T-helper 2 cell treated with Interferon-gamma antibody and Interleukin-4, amounts not matched to agents 5 μg/mL and 100 μg/mL, for 36 hours (primary cell): ENCODE measurements at regions not wholly inside any gene's neighbourhood (a gene's known extent, or its start where the extent isn't known, plus 50 kb on each side); places are given as distances from the start of the nearest gene placed in this dataset.
"Not testable (repeated sequence)": the region's sequence is repeated elsewhere in the genome, so short reads cannot be mapped to it uniquely, and the experiment has no call there.

Source experiments
- DNase-seq: peaks from one replicate; pipeline ENCODE4 v3.0.0; 2021; ENCODE audit warnings: low spot score
- H3K27ac Mint-ChIP-seq: one replicate; pipeline ENCODE4 v1.8.0; 2021; ENCODE audit warnings: mild to moderate bottlenecking, mixed read lengths
- H3K27me3 Mint-ChIP-seq: one replicate; pipeline ENCODE4 v1.8.0; 2021; ENCODE audit warnings: low read depth, mixed read lengths
- H3K36me3 Mint-ChIP-seq: one replicate; pipeline ENCODE4 v1.8.0; 2021; ENCODE audit warnings: low read depth, mixed read lengths
- H3K4me1 Mint-ChIP-seq: one replicate; pipeline ENCODE4 v1.8.0; 2021; ENCODE audit warnings: low read depth, mixed read lengths
- H3K4me3 Mint-ChIP-seq: one replicate; pipeline ENCODE4 v1.8.0; 2022; ENCODE audit warnings: mild to moderate bottlenecking, moderate library complexity, mixed read lengths
- H3K9me3 Mint-ChIP-seq: one replicate; pipeline ENCODE4 v1.8.0; 2021; ENCODE audit warnings: mixed read lengths

DNA sequence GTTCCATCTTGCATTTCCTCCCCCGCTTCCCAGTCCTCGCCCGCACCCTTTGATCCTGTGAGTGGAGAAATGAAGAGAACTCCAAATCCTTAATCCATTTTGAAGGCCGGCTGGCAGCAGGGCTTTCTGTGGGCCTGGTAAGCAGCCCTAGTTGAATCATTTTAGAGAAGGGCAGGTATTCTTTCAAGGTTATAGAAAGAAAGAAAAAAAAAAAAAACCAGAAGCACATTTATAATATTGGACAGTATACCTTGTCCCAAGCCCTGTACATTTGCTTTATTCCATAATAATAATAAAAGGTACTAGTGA lies 103.7 kb downstream of the PROP1 start:
- H3K9me3 Mint-ChIP-seq, H3K27ac Mint-ChIP-seq, H3K36me3 Mint-ChIP-seq, H3K4me3 Mint-ChIP-seq, H3K4me1 Mint-ChIP-seq, H3K27me3 Mint-ChIP-seq, DNase-seq: not testable (repeated sequence)

DNA sequence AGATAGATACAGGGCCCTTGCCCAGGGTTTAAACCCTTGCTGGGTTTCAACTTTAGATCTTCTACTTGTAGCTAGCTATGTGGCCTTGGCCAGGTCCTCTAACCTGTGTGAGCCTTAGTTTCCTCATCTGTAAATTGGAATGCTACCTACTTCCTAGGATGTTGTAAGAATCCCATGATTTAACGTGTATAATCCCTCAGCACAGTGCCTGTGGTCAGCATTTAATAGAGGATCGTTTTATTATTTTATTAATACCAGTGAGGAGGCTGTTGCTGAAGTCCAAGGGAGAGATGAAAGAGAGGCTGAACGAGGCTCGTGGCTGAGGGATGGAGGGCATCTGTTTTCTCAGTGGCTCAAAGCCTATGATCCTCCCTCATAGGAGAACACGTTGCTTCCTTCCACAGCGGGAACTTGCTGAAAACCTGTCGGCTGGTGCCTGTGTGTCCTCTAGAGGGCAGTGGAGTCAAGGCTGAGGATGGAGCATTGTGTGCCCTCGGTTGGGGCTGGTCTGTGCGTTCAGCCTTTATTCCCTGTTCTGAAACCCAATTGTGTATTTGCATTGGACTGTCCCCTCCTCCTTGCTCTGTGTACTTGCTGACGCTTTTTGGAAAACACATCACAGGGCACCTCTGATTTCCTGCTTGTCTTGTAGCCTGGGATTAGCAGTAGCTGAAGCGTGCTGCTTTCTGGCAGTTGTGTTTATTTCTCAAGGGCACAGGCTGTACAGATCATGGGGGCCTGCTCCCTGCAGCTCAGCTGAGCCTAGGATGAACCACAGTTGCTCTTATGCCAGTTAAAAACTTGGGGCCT lies 104.3 kb downstream of the PROP1 start:
- H3K4me1 Mint-ChIP-seq, H3K27me3 Mint-ChIP-seq, H3K36me3 Mint-ChIP-seq, H3K27ac Mint-ChIP-seq, H3K9me3 Mint-ChIP-seq, DNase-seq, H3K4me3 Mint-ChIP-seq: not testable (repeated sequence)

DNA sequence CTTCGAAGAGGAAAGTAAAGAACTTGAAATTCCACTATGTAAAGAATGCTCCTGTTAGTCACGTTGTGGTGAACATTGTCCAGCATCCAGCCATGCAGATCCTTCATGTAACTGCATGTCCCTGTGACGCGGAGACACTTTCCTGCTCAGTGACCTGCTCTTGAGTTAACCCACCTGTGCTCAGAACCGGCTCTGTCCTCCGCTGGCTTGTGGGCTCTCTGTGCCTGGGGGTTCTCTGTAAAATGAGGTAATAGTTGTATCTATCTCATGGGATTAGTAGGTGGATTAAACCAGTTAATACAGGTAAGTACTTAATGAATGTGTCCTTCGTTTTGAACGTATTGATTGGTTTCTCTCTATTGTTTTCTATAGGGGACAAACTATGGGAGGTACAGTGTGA lies 100.6 kb upstream of the FAM153A start:
- not testable (repeated sequence) for H3K4me3 Mint-ChIP-seq, H3K36me3 Mint-ChIP-seq

DNA sequence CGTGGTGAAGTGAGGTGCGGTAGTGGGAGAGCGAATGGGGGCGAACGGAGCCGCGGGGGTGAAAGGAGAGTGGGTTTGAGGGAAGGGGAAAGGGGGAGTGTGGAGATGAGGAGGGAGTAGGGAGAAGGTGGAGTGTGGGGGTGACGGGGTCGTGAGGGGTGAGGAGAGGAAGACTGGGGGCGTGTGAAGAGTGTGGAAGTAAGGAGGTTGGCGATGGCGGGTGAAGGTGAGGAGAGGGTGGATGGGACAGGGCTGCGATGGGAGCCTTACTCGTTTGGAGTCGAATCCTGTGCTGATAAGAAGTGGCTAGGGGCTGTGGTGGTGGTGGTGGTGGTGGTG lies 93.2 kb upstream of the FAM153A start:
- not testable (repeated sequence) for H3K4me1 Mint-ChIP-seq, DNase-seq, H3K36me3 Mint-ChIP-seq, H3K27me3 Mint-ChIP-seq, H3K9me3 Mint-ChIP-seq
- H3K27ac Mint-ChIP-seq: peak overlapping the region; percentile 68
- peak overlapping the region; percentile 92 for H3K4me3 Mint-ChIP-seq

More for the DNA sequence above, 100.6 kb upstream of the FAM153A start:
- not testable (repeated sequence) for H3K27ac Mint-ChIP-seq, DNase-seq, H3K27me3 Mint-ChIP-seq, H3K4me1 Mint-ChIP-seq, H3K9me3 Mint-ChIP-seq

DNA sequence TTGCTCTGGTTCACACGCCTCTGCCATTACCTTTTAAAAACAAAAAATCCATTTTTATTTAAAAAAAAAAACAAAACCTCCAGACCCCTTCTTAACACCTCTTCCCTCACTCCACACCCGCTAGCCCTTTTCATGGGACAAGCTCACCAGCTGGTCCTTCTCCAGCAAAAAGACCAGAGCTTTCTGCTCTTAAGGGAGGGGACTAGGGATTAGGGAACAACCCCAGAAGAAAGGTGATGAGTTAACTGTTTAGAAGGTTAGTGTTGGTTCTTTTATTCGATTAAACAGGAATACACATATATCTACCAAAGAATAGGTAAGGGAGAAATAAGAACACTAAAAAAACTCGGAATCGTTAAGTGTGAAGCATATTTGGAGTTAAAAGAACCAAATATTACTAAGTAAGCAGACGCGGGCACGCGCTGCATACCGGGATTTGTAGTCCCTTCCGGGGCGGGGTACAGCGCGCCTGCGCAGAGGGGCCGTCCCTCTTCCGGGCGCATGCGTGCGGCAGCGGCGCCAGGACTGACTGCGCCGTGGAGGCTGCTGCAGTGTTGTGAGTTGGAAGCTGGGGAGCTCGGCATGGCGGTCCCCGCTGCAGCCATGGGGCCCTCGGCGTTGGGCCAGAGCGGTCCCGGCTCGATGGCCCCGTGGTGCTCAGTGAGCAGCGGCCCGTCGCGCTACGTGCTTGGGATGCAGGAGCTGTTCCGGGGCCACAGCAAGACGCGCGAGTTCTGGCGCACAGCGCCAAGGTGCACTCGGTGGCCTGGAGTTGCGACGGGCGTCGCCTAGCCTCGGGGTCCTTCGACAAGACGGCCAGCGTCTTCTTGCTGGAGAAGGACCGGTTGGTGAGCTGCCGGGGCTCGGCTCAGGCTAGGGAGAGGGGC lies 92.6 kb upstream of the FAM153A start:
- DNase-seq, H3K4me1 Mint-ChIP-seq, H3K27me3 Mint-ChIP-seq, H3K9me3 Mint-ChIP-seq, H3K36me3 Mint-ChIP-seq, H3K27ac Mint-ChIP-seq: not testable (repeated sequence)
- H3K4me3 Mint-ChIP-seq: peak overlapping the region; percentile 77

DNA sequence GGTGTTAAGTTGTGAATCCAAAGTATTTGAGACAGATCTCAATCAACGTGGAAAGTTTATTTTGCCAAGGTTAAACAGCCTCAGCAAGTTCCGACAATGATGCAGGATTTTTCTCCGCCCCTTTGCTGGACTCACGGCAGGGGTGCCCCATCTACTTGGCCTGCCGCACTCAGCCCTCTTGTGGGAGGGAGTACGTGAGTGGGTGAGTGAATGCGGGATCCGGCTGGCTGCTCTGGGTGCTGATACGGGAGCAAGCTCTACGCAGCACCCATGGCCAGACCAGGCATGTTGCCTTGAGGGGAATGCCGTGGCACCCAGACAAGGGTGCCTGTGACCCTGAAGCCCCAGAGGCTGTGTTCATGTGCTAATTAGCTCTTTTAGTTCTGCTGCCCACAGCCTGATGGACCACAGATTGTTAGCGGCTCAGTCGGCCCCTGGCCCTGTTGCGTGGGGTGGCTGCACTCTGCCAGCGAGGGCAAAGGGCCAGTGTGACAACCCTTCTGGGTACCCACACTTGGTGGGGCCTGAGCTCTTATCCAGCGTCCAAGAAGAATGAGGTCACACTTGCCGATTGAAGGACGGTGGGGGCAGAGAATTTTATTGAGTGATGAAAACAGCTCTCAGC lies 81.2 kb upstream of the FAM153A start:
- not testable (repeated sequence) for H3K27ac Mint-ChIP-seq, H3K9me3 Mint-ChIP-seq

DNA sequence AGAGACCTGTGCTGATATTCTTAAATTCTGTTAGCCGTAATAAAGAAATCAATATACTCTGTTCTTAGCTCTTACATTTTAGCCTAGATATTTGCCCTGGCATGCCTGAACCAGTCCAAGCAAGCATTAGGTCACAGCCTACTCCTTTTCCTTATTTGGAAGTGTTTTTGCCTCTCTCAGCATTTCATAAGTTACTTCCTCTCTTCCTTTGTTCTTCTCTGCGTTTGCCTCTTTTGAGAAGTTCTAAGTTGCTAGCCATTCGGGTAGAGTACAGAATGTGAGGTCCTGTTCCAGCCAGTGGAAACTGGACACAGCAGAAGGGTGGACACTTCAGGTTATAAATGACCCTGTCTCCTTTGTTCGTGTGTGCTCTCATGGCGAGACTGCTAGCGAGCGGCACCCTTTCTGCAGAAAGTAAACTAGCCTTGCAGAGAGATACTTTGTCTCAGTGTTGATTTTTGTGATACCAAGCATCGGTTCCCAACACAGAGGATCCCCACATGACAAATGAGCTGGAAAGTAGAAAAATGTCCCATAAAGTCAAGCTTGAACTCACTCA lies 75.0 kb upstream of the FAM153A start:
- H3K9me3 Mint-ChIP-seq, H3K27ac Mint-ChIP-seq, H3K4me3 Mint-ChIP-seq, H3K27me3 Mint-ChIP-seq, H3K36me3 Mint-ChIP-seq, DNase-seq, H3K4me1 Mint-ChIP-seq: not testable (repeated sequence)

More for the DNA sequence above, 81.2 kb upstream of the FAM153A start:
- H3K36me3 Mint-ChIP-seq, DNase-seq, H3K4me3 Mint-ChIP-seq, H3K27me3 Mint-ChIP-seq, H3K4me1 Mint-ChIP-seq: not testable (repeated sequence)

DNA sequence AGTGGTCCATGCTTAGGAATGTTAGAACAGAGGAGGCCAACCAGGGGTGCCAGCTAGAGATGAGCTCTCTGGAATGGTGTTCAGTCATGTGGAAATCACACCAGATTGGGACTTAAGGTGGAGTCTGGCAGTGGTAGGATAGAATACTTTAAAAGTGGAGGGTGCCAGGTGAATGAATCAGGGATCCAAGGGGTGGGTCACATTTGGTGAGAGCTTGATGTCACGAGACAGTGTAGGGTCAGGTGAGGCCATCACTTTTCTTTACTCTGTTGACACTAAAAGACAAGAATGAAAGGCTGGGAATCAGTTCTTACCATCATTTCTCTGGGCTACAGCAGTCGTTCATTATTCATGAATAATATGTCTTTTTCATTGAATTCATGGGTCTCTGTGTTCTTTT lies 73.8 kb upstream of the FAM153A start:
- not testable (repeated sequence) for H3K36me3 Mint-ChIP-seq, H3K9me3 Mint-ChIP-seq, H3K27ac Mint-ChIP-seq, H3K27me3 Mint-ChIP-seq, H3K4me3 Mint-ChIP-seq, H3K4me1 Mint-ChIP-seq, DNase-seq

DNA sequence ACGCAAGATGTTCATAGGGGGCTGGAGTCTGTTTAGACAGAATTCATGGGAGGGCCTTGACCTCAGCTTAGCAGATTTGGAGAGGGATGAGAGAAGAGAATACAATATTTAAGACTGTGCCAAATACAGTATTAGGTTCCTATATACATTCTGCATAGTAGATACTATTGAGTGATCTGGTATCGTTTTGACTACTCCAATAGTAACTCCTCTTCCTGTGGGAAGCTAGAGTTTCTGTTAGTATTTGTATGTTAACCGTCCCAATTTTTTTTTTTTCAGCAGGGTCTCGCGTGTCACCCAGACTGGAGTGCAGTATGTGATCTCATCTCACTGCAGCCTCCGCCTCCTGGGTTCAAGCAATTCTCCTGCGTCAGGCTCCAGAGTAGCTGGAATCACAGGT lies 65.2 kb upstream of the FAM153A start:
- not testable (repeated sequence) for H3K4me1 Mint-ChIP-seq

DNA sequence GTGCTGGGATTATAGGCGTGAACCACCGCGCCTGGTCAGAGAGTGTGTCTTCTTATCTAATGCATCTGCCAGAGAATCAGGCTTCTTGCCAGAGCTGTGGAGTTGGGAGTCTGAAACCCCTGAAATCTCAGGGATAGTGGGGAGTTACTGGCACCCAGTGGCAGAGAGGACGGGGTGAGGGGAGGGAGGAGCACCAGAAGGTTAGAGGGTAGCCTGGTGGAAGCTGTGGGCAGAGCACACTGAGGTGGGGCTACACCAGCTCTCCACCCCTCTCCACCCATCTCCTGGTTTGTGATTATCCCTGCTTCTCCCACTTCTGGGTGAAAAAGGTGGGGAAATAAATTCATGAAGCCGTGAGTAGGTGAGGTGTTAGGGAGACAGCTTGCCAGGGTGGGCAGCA lies 63.9 kb upstream of the FAM153A start:
- not testable (repeated sequence) for H3K4me1 Mint-ChIP-seq, H3K9me3 Mint-ChIP-seq, H3K4me3 Mint-ChIP-seq, H3K27ac Mint-ChIP-seq, H3K27me3 Mint-ChIP-seq, H3K36me3 Mint-ChIP-seq, DNase-seq

More for the DNA sequence above, 65.2 kb upstream of the FAM153A start:
- DNase-seq, H3K9me3 Mint-ChIP-seq, H3K27me3 Mint-ChIP-seq, H3K4me3 Mint-ChIP-seq, H3K27ac Mint-ChIP-seq, H3K36me3 Mint-ChIP-seq: not testable (repeated sequence)

DNA sequence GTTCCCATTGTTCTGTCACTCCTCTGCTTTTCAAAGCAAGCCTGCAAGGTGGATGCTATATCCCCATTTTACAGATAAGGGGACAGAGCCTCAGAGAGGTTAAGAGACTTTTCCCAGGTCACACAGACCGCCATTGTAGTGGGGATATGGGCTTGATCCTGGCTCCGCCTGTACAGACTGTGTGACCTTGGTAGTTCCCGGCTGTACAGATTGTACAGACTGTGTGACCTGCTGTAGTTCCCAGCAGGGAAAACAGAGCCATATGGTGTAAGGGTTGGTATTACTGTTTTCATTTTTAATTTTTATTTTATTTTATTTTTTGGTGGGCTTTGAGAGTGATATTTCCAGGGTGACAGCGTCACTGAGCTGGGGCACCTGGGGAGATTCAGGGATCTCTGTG lies 63.2 kb upstream of the FAM153A start:
- H3K4me3 Mint-ChIP-seq, H3K27me3 Mint-ChIP-seq, H3K9me3 Mint-ChIP-seq, H3K27ac Mint-ChIP-seq, DNase-seq, H3K4me1 Mint-ChIP-seq, H3K36me3 Mint-ChIP-seq: not testable (repeated sequence)

DNA sequence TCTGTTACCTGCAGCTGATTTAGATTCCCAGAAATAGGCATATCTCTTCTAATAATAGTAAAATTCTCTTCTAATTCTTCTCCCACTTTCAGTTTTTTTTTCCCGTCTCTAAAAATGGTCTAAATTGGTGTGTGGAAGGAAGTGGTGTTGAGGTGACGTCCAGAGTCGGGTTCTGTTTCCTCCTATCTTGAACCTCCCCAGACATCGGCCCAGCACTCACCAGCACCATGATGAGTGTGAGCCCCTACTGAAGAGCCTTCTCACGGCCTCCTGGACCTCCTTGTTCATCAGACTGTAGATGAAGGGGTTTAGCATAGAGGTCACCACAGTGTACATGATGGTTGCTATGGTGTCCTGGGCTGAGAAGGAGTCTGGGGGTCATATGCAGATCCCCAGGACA lies 53.5 kb upstream of the FAM153A start:
- not testable (repeated sequence) for H3K36me3 Mint-ChIP-seq, H3K9me3 Mint-ChIP-seq, DNase-seq, H3K4me1 Mint-ChIP-seq, H3K27ac Mint-ChIP-seq, H3K27me3 Mint-ChIP-seq
- H3K4me3 Mint-ChIP-seq: peak overlapping the region; percentile 70
